ENCODE measurements at regions not wholly inside any gene's neighbourhood (a gene's known extent, or its start where the extent isn't known, plus 50 kb on each side); places are given as distances from the start of the nearest gene placed in this dataset.

DNA sequence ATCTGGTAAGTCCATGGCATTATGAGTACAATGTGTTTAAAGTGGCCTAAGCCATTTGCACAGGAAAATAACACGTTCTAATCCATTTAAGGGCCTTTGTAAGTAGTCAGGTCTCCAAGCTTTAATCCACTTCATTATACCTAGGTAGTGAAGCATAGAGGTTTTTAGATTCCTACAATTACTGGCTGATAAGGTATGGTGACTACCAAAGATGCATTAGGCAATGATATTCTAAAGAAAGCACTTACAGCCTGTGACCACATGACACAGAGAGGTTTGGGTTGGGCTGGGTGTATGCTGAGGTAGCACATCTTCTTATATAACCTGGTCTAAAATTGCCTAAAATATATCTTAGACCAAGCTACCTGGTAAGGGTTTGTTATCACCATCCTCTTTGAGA, 504.4 kb downstream of the TFAP2B start:
- Mint-ChIP-seq H3K4me1 (ENCODE audit: low read depth, unreplicated experiment) (no peaks in the 10 kb centered on the region), H3K9me3 (ENCODE audit: unreplicated experiment) (peaks cover 4% of the 10 kb centered on the region), H3K27ac (ENCODE audit: unreplicated experiment) (no peak overlapping the region), H3K27me3 (ENCODE audit: low read depth, unreplicated experiment) (peaks cover 1% of the 10 kb centered on the region), H3K36me3 (ENCODE audit: low read depth, unreplicated experiment) (no peaks in the 10 kb centered on the region), H3K4me3 (ENCODE audit: unreplicated experiment) (no peak overlapping the region)
- Histone ChIP-seq H3K9ac (ENCODE audit: low read length) (no peak overlapping the region), H3K27ac (ENCODE audit: low read depth, low read length) (no peak overlapping the region), H3K4me3 (ENCODE audit: insufficient read depth, low read depth, low read length) (no peak overlapping the region), H3K79me2 (ENCODE audit: insufficient read depth, low read length) (no peaks in the 10 kb centered on the region), H2AFZ (ENCODE audit: low read depth, low read length) (no peak overlapping the region), H3K4me2 (ENCODE audit: low read length) (no peak overlapping the region), H3K27me3 (ENCODE audit: insufficient read depth, low read length) (no peaks in the 10 kb centered on the region), H3K36me3 (ENCODE audit: insufficient read depth, low read length) (no peaks in the 10 kb centered on the region), H3K9me3 (ENCODE audit: insufficient read depth, low read depth, low read length) (no peaks in the 10 kb centered on the region), H4K20me1 (ENCODE audit: insufficient read depth, low read length) (no peaks in the 10 kb centered on the region), H3K4me1 (ENCODE audit: insufficient read depth, low read length) (no peaks in the 10 kb centered on the region)
- FAIRE-seq (no peak), DNase-seq (ENCODE audit: low read depth) (no peak)
- TF ChIP-seq EZH2 (IDR thresholded peaks at IDR 0.05; ENCODE audit: insufficient read depth, low read length), result no peak
- TF ChIP-seq, protein P1, sequence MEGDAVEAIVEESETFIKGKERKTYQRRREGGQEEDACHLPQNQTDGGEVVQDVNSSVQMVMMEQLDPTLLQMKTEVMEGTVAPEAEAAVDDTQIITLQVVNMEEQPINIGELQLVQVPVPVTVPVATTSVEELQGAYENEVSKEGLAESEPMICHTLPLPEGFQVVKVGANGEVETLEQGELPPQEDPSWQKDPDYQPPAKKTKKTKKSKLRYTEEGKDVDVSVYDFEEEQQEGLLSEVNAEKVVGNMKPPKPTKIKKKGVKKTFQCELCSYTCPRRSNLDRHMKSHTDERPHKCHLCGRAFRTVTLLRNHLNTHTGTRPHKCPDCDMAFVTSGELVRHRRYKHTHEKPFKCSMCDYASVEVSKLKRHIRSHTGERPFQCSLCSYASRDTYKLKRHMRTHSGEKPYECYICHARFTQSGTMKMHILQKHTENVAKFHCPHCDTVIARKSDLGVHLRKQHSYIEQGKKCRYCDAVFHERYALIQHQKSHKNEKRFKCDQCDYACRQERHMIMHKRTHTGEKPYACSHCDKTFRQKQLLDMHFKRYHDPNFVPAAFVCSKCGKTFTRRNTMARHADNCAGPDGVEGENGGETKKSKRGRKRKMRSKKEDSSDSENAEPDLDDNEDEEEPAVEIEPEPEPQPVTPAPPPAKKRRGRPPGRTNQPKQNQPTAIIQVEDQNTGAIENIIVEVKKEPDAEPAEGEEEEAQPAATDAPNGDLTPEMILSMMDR (IDR thresholded peaks at IDR 0.05; ENCODE audit: insufficient read depth, low read depth, low read length), result no peak

DNA sequence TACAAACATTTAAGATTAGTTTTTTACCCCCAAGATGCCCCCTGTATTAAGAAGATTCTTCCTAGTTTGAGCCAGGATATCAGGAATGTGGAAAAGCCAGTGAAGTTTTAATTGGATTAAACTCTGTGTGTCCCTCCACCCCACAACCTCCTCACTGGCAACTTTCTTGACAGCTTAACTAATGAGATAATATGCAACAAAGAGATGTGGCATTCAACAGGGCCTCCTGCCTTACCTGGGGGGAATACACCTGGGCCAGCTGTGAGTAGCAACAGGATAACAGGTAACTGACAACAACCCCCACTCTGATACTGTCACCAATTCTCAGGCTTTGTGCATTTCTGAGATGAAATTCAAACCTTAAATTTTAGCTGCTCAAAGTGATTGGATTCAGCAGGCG, 512.3 kb downstream of the TFAP2B start:
- DNase-seq (ENCODE audit: low read depth) (no peak), FAIRE-seq (no peak)
- H3K4me1 ChIP-seq (ENCODE audit: insufficient read depth, low read length), result no peaks in the 10 kb centered on the region
- H3K27me3 ChIP-seq (ENCODE audit: insufficient read depth, low read length), result no peaks in the 10 kb centered on the region
- H3K36me3 ChIP-seq (ENCODE audit: insufficient read depth, low read length), result no peaks in the 10 kb centered on the region
- no peaks in the 10 kb centered on the region for H3K27me3 Mint-ChIP-seq (ENCODE audit: low read depth, unreplicated experiment)
- H3K36me3 Mint-ChIP-seq (ENCODE audit: low read depth, unreplicated experiment), result no peaks in the 10 kb centered on the region
- H3K27ac ChIP-seq (ENCODE audit: low read depth, low read length), result no peak overlapping the region
- H3K4me3 Mint-ChIP-seq (ENCODE audit: unreplicated experiment), result no peak overlapping the region
- H3K9ac ChIP-seq (ENCODE audit: low read length), result no peak overlapping the region
- TF ChIP-seq EZH2 (IDR thresholded peaks at IDR 0.05; ENCODE audit: insufficient read depth, low read length), result no peak
- TF ChIP-seq, protein P1 (IDR thresholded peaks at IDR 0.05; ENCODE audit: insufficient read depth, low read depth, low read length), result no peak
- no peak overlapping the region for H2AFZ ChIP-seq (ENCODE audit: low read depth, low read length)
- H3K4me2 ChIP-seq (ENCODE audit: low read length), result no peak overlapping the region
- H3K4me3 ChIP-seq (ENCODE audit: insufficient read depth, low read depth, low read length), result no peak overlapping the region
- H3K79me2 ChIP-seq (ENCODE audit: insufficient read depth, low read length), result no peaks in the 10 kb centered on the region
- H4K20me1 ChIP-seq (ENCODE audit: insufficient read depth, low read length), result no peaks in the 10 kb centered on the region
- H3K9me3 ChIP-seq (ENCODE audit: insufficient read depth, low read depth, low read length), result no peaks in the 10 kb centered on the region
- H3K27ac Mint-ChIP-seq (ENCODE audit: unreplicated experiment), result no peak overlapping the region
- H3K4me1 Mint-ChIP-seq (ENCODE audit: low read depth, unreplicated experiment), result no peaks in the 10 kb centered on the region
- no peaks in the 10 kb centered on the region for H3K9me3 Mint-ChIP-seq (ENCODE audit: unreplicated experiment)

DNA sequence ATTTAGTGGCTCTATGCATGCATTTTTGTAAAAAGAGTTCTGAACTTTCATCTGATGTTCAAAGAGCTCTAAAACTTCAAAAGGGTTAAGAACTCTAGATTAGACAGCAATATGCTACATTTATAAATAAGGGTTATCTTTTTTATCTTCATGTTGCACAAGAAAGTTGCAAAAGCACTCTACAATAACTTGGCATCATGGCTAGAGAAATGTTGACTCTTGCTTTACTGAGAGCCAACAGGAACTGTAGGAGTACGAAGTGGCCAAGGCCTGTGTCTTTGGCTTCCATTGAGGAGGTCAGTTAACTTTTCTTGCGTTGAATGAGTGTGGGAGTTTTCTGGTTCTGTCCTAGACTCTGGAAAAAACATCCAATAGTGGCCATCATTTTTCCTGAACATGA, 516.9 kb downstream of the TFAP2B start:
- Histone ChIP-seq H4K20me1 (ENCODE audit: insufficient read depth, low read length) (no peaks in the 10 kb centered on the region), H3K79me2 (ENCODE audit: insufficient read depth, low read length) (no peaks in the 10 kb centered on the region), H3K27ac (ENCODE audit: low read depth, low read length) (no peak overlapping the region), H3K4me1 (ENCODE audit: insufficient read depth, low read length) (no peaks in the 10 kb centered on the region), H2AFZ (ENCODE audit: low read depth, low read length) (no peak overlapping the region), H3K9ac (ENCODE audit: low read length) (no peak overlapping the region), H3K4me3 (ENCODE audit: insufficient read depth, low read depth, low read length) (no peak overlapping the region), H3K36me3 (ENCODE audit: insufficient read depth, low read length) (no peaks in the 10 kb centered on the region), H3K27me3 (ENCODE audit: insufficient read depth, low read length) (no peaks in the 10 kb centered on the region), H3K4me2 (ENCODE audit: low read length) (no peak overlapping the region), H3K9me3 (ENCODE audit: insufficient read depth, low read depth, low read length) (no peaks in the 10 kb centered on the region)
- DNase-seq (ENCODE audit: low read depth), result no peak
- Mint-ChIP-seq H3K36me3 (ENCODE audit: low read depth, unreplicated experiment) (no peaks in the 10 kb centered on the region), H3K9me3 (ENCODE audit: unreplicated experiment) (no peaks in the 10 kb centered on the region), H3K4me3 (ENCODE audit: unreplicated experiment) (no peak overlapping the region), H3K27ac (ENCODE audit: unreplicated experiment) (no peak overlapping the region), H3K27me3 (ENCODE audit: low read depth, unreplicated experiment) (no peaks in the 10 kb centered on the region), H3K4me1 (ENCODE audit: low read depth, unreplicated experiment) (no peaks in the 10 kb centered on the region)
- TF ChIP-seq, protein P1 (IDR thresholded peaks at IDR 0.05; ENCODE audit: insufficient read depth, low read depth, low read length), result no peak
- no peak for TF ChIP-seq EZH2 (IDR thresholded peaks at IDR 0.05; ENCODE audit: insufficient read depth, low read length)
- FAIRE-seq, result no peak
